ENCODE measurements at regions not wholly inside any gene's neighbourhood (a gene's known extent, or its start where the extent isn't known, plus 50 kb on each side); places are given as distances from the start of the nearest gene placed in this dataset.

GRCh38 chrX:39204945-39205344 lies 403.7 kb downstream of the MID1IP1 start:
- no peaks in the 10 kb centered on the region for H3K27me3 ChIP-seq (ENCODE audit: insufficient read depth, low read length)
- ChIA-PET RAD21 (ENCODE audit: low non-redundant PET in 1 of 2, low total read pairs in 2 of 2, uncharacterized antibody in 2 of 2, unreplicated experiment in 2 of 2) (no interaction called here), POLR2A (no interaction called here), CTCF (no interaction called here)
- no peak for DNase-seq (ENCODE audit: low read depth, low spot score)
- no peaks in the 10 kb centered on the region for H3K9me3 ChIP-seq (ENCODE audit: control insufficient read depth in 1 of 2, insufficient read depth in 1 of 2, low read depth in 1 of 2, low read length in 2 of 2)
- H3K27ac ChIP-seq (ENCODE audit: low read depth, low read length): no peak overlapping the region
- H3K4me1 ChIP-seq (ENCODE audit: control insufficient read depth in 1 of 2, insufficient read depth in 2 of 2, low read length in 2 of 2): no peaks in the 10 kb centered on the region
- H3K9ac ChIP-seq (ENCODE audit: low read length): no peak overlapping the region
- no peaks in the 10 kb centered on the region for H3K9me2 ChIP-seq (ENCODE audit: insufficient read depth)
- intact Hi-C loops (cut with micrococcal nuclease): no loop called here
- no peak overlapping the region for H3K4me3 ChIP-seq (replicated peaks in 1 of 2; ENCODE audit: low read depth in 1 of 2, low read length in 2 of 2)
- no peak overlapping the region for H2AFZ ChIP-seq (ENCODE audit: low read depth, low read length, poor library complexity, severe bottlenecking)
- H3K79me2 ChIP-seq (ENCODE audit: insufficient read depth, low read length): no peaks in the 10 kb centered on the region
- TF ChIP-seq SP1 (IDR thresholded peaks at IDR 0.05; ENCODE audit: low read depth) (no peak), SIN3A (IDR thresholded peaks at IDR 0.05; ENCODE audit: low read depth) (no peak), POLR2A (IDR thresholded peaks at IDR 0.05; ENCODE audit: borderline replicate concordance, extremely low read depth, insufficient read depth, insufficient read length) (no peak), JUND (IDR thresholded peaks at IDR 0.05) (no peak), MAX (IDR thresholded peaks at IDR 0.05) (no peak), TCF7L2 (IDR thresholded peaks at IDR 0.05; ENCODE audit: borderline replicate concordance, extremely low read depth, insufficient read depth, insufficient read length) (no peak), ZBTB33 (IDR thresholded peaks at IDR 0.05; ENCODE audit: extremely low read depth, insufficient replicate concordance, low read length) (no peak)
- no peaks in the 10 kb centered on the region for H3K36me3 ChIP-seq (ENCODE audit: control insufficient read depth in 1 of 2, insufficient read depth in 2 of 2, low read length in 2 of 2)
- no TSS peak for BruUV-seq (replicated peaks)
- no peaks in the 10 kb centered on the region for H4K20me1 ChIP-seq (ENCODE audit: insufficient read depth)
- ATAC-seq: no peak
- H3K4me2 ChIP-seq (ENCODE audit: low read length): no peak overlapping the region

GRCh38 chrX:39205467-39205866 lies 404.2 kb downstream of the MID1IP1 start:
- Histone ChIP-seq H3K9me3 (ENCODE audit: control insufficient read depth in 1 of 2, insufficient read depth in 1 of 2, low read depth in 1 of 2, low read length in 2 of 2) (no peaks in the 10 kb centered on the region), H3K27me3 (ENCODE audit: insufficient read depth, low read length) (no peaks in the 10 kb centered on the region), H4K20me1 (ENCODE audit: insufficient read depth) (no peaks in the 10 kb centered on the region), H3K9me2 (ENCODE audit: insufficient read depth) (no peaks in the 10 kb centered on the region), H3K4me2 (ENCODE audit: low read length) (no peak overlapping the region), H3K27ac (ENCODE audit: low read depth, low read length) (no peak overlapping the region), H3K79me2 (ENCODE audit: insufficient read depth, low read length) (no peaks in the 10 kb centered on the region), H3K4me1 (ENCODE audit: control insufficient read depth in 1 of 2, insufficient read depth in 2 of 2, low read length in 2 of 2) (no peaks in the 10 kb centered on the region), H3K36me3 (ENCODE audit: control insufficient read depth in 1 of 2, insufficient read depth in 2 of 2, low read length in 2 of 2) (no peaks in the 10 kb centered on the region), H2AFZ (ENCODE audit: low read depth, low read length, poor library complexity, severe bottlenecking) (no peak overlapping the region), H3K9ac (ENCODE audit: low read length) (no peak overlapping the region), H3K4me3 (replicated peaks in 1 of 2; ENCODE audit: low read depth in 1 of 2, low read length in 2 of 2) (no peak overlapping the region)
- ChIA-PET RAD21 (ENCODE audit: low non-redundant PET in 1 of 2, low total read pairs in 2 of 2, uncharacterized antibody in 2 of 2, unreplicated experiment in 2 of 2) (interaction anchor here in 1 of 2 experiments (0.6 kb wide), 1 partner anchor 8 kb away, joined by 3 read pairs; no protein-coding TSS in a partner anchor), CTCF (no interaction called here), POLR2A (no interaction called here)
- ATAC-seq (no peak), DNase-seq (ENCODE audit: low read depth, low spot score) (no peak)
- intact Hi-C loops (cut with micrococcal nuclease): no loop called here
- no TSS peak for BruUV-seq (replicated peaks)
- TF ChIP-seq CTCF (IDR thresholded peaks at IDR 0.05 in 2 of 3, conservative IDR thresholded peaks at IDR 0.05 in 1 of 3; ENCODE audit: borderline replicate concordance in 1 of 3, insufficient read depth in 1 of 3, low read depth in 2 of 3, low read length in 2 of 3): no peak
- no peak for TF ChIP-seq SRF (IDR thresholded peaks at IDR 0.05; ENCODE audit: low read depth)
- no peak for TF ChIP-seq ZBTB33 (IDR thresholded peaks at IDR 0.05; ENCODE audit: extremely low read depth, insufficient replicate concordance, low read length)
- no peak for TF ChIP-seq EZH2phosphoT487 (IDR thresholded peaks at IDR 0.05; ENCODE audit: borderline replicate concordance)
- no peak for TF ChIP-seq ELF1 (IDR thresholded peaks at IDR 0.05; ENCODE audit: borderline replicate concordance, low read depth)
- TF ChIP-seq TCF7L2 (IDR thresholded peaks at IDR 0.05; ENCODE audit: borderline replicate concordance, extremely low read depth, insufficient read depth, insufficient read length): no peak
- TF ChIP-seq CBX3 (IDR thresholded peaks at IDR 0.05; ENCODE audit: low read depth): no peak
- no peak for TF ChIP-seq FOSL1 (IDR thresholded peaks at IDR 0.05; ENCODE audit: low read depth)
- no peak for TF ChIP-seq RAD21 (IDR thresholded peaks at IDR 0.05; ENCODE audit: low read depth)
- TF ChIP-seq POLR2AphosphoS5 (IDR thresholded peaks at IDR 0.05; ENCODE audit: low read depth, low read length): no peak
- TF ChIP-seq EGR1 (IDR thresholded peaks at IDR 0.05; ENCODE audit: low read depth): no peak
- TF ChIP-seq JUND (IDR thresholded peaks at IDR 0.05): no peak
- no peak for TF ChIP-seq SP1 (IDR thresholded peaks at IDR 0.05; ENCODE audit: low read depth)

Data from HCT116 (cell line).